NCI-H748 treated with DMSO at 0.1 percent for 48 hours (cell line): ENCODE measurements at regions not wholly inside any gene's neighbourhood (a gene's known extent, or its start where the extent isn't known, plus 50 kb on each side); places are given as distances from the start of the nearest gene placed in this dataset.
"Not testable (repeated sequence)": the region's sequence is repeated elsewhere in the genome, so short reads cannot be mapped to it uniquely, and the experiment has no call there.

Source experiments
- DNase-seq: peaks from one replicate; lab custom pipeline; 2025; lab: John Stamatoyannopoulos, UW

DNA sequence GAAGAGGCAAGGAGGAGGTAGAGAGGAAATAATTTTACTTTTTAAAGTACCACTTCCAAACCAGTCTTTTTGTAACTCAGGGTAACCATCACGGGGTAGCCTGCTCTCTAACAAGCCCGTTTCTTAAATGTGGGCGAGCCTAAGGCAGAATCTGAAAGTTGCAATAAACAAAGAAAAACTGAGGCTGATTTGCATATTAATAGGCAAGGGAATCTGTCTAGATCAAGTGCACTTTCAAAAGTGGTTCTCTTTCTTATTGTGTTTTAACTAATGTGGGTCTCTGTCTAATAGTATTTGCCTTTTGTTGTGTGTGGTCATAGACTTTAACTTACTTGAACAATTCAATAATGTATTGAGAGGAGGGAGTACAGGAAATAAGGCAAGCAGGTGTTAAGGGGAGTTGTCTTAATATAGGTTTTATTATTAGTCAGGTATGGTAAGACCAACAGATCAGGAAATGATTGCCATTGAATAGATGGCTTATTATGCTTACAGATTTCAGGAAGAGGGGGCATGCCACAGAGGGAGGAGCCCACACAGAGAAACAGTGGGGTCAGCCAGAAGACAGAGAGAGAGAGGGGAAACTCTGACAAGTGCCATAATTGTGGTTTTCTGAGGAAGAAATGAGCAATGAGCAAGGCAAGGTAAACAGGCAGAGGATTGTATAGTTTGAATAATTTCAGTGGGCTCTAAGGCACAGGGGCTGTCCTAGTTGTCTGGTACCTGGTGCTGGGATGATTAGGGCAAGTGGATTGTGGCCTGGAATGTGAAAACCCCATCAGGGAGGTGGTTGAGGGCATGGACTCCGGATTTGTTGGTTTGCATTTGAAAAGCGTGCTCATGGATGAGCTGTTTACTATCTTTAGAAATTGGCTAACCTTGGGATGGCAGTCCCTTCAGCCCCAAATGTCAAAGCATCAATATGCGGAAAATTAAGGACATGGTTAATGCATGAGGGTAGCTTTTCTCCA is 237.2 kb downstream of the TOX3 start:
- DNase-seq, result peak; percentile 3

DNA sequence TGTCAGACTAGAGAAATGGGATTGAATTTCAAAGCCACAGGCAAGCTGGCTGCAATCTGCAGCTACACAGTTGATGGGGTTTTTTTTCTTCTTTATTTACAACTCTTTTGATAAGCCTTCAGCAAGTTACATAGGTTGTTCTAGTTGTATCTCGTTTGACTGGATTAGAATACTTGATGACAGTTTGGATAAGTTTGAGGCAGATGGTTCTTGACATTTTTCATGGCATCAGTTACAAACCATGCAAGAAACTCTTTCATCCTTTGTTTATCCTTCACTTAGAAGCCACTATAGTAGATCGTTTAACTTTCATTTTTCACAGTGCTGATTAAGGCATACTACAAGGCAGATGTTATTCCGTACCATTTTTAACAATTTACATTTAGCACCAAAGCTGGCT is 238.9 kb downstream of the TOX3 start:
- peak; percentile 21 for DNase-seq

DNA sequence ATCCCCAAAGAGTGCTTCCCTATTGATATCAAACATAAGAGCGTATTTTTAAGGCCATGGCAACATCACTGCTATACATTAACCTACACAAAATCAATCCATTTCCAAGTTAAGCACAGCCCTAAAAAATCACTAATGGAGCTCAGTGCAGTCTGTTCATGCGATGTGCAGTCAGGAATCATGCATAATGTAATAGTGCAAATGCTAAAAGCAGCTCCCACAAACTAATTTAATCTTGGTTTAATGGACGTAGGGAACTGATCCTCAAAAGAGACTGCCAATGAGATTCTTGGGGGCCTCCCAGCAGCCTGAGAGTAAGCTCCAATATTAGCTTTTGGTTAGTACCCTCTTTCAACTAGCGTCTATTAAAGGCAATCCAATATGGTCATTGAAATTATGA is 245.9 kb downstream of the TOX3 start:
- no peak for DNase-seq

DNA sequence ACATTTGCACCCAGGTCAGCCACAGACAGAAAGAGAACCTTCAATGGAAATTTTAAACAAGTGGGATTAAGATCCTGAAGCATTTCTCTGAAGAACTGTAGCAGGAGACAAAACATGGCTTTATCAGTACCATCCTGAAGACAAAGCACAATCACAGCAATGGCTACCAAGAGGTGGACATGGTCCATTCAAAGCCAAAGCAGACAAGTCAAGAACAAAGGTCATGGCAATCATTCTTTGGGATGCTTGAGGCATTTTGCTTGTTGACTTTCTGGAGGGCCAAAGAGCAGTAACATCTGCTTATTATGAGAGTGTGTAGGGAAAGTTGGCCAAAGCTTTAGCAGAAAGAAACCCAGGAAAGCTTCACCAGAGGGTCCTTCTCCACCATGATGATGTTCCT is 248.2 kb downstream of the TOX3 start:
- DNase-seq, result no peak

DNA sequence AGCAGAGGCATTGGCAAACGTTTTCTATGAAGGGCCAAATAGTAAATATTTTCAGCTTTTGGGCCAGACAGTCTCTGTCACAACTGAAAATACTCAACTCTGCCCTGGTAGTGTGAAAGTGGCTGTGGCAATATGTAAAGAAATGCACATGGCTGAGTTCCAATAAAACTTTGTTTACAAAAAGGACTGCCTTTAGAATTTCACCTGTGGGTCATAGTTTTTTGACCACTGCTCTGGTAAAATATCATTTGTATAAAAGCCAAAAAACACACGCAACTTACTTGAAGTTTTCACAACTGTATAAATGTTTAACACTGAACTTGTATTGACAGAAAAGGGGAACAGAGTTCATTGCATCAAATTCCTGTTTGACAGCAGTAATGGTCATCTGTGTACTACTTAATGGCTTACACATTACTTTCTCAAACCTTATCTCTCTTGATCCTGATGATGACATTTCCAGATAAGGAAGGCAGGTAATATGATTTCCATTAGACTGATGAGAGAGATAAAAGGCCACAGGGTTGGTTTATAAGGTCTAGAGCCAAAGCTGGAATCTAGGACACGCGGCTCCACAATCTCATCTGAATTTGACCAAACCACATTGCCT is 250.1 kb downstream of the TOX3 start:
- not testable (repeated sequence) for DNase-seq

DNA sequence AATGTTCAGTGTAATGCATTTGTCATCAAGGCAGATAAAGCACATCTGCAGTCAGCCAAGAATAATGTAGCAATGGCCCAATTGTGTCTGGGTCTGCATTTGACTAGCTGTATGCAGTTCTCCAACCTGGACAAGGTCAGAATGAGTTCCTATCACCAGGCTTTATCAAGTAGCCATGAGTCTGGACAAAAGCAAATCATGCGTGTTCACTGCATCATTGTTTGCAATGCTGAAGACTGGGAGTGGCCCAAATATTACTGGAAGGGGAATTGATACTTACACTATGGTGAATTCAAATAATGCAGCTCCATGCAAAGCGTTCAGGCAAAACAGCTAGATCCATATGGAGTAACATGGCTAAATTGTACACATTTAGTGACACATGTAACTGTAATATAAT is 250.9 kb downstream of the TOX3 start:
- no peak for DNase-seq

DNA sequence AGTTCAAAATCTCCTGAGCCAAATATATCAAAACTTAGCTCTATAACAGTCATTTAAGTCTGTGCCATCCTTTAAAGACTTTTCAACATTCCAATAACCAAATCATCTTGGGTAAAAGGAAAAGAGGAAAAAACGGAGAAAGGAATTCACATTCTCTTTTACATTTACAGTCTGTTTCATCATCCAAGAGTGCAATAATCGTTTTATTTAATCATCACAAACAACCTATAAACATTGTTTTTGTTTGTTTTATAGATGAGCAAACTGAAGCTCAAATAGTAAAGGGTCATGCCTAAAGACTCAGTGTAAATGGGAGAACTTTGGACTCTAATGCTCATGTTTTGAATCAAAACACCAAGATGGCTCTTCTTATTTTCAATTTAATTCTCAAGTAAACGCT is 252.3 kb downstream of the TOX3 start:
- no peak for DNase-seq

DNA sequence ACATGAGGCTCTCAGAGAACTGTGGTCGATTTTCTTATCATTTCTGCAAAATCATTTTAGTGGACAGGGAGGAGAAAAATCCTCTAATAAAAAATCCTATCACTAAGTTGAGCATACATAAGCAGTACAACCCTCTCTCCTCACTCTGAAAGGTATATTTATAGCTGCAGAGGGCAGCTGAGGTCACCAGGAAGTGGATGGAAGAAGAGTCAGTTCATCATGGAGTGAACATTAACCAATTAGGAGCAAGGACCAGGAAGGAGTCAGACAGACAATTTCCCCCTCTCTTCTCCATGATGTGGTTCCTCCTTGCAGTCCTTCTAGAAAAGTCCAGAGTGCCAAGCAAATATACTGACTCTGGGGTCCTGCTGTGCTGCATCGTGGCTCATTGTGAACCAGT is 253.7 kb downstream of the TOX3 start:
- DNase-seq, result no peak

DNA sequence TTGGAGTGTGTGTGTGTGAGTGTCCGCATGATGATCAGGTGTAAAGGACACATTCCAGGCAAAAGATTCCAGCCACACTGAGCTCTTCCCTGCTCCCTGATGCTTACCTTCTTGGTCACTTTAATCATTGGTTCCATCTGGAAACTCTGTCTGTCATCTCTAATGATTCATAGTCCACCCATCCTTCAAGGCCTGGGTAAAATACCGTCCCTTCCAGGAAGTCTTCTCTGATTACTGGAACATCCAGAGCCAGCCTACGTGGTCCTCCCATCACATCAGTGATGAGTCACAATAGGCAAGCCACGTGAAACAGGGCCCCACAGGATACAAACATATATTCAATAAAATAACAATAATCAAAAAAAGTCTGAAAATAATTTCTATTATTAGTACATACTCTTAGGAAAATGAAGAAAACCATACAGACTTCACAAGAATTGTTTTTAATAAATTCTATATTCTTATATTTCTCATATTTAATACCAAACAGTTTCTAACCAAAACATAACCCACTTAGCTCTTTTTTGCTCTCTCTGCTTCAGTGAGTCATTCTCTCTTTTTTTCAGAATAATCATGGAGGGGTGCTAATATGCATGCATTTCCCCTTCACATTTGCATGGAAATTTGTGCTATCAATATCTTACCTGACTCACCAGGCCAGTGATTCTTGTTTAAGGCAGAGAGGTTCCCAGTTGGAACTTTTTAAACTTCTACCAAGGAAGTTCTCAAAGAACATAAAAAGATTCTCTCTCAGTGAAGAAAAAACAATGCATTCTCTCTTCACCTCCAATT is 263.2 kb downstream of the TOX3 start:
- no peak for DNase-seq

DNA sequence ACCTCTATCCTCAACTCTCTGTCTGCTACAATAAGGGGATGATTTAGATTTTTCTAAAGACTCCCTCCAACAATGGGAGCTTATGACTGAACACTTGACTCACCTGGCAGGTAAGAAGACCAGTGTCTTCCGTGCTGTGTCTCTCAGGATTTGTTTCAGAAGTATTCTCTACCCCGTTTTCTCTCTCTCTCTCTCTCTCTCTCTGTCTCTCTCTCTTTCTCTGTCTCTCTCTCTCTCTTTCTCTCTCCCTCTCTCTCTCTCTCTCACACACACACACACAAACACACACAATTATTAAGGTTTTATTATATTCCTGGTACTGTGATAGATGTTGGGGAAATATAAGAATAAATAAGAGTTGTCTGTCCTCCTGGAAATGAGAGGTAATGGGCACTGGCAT is 263.9 kb downstream of the TOX3 start:
- DNase-seq, result no peak

DNA sequence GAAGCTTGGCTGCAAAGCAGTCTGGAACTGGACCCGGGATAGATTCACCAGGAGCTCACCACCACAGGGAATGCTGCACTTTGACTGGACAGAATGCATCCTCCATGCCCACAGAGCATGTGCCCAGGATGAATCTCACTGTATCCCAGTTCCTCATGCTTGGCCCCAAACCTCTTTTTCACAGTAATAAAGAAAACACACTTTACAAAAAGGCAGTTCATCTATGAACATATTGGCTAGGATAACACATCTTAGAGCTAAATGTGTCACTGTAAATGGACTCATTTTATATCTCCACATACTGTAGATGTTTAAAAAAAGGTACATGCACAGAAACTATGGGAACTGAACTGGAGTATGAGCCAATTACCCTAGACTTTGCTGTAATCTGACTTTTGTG is 266.9 kb downstream of the TOX3 start:
- DNase-seq, result no peak

DNA sequence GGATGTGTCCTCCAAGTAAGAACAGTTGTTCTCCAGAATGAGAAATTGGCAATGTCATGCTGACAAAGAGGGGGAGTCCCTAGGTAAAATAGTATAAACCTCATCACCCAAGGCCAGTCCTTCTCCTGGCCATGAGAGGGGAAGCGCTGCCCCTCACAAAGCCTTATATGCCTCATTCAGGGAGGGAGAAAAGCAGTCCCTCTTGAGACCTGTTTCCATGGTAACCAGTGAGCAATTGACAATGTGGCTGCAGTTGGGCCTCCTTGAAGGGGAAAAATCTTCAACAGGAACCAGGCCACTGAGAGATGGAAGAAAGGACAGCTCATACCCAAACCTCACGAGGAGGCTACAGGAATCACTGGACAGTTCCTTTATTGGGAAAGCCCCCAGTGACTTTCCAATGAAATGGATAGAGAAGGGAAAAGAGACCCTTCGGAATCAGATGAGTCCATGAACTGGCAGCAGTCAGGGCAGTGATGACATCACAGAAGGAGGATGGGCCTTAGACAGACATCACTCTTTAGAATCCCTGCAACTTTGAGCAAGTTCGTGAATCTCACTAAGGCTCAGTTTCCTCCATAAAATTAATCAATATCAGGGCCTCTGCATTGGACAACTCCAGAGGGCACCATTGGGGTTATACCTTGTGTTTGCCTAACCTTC is 275.7 kb downstream of the TOX3 start:
- no peak for DNase-seq

DNA sequence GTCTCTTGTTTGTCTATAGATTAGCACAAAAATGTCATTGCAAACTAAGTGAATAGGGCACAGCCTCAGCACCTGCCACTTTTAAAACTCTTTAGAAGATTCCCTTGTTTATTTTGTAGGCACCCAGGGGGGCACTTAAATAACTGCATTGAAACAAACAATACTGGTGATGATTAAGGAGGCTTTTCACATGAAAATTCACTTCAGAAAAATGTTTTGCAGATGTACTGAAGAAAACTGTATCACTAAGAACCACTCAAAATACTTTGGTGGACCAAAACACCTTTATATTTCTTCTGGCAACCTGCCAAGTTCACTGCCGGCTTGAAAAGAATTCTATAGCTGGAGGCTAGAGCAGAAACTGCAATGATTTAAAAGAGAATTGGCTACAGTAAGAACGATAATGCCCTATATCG is 281.5 kb downstream of the TOX3 start:
- peak; percentile 94 for DNase-seq

DNA sequence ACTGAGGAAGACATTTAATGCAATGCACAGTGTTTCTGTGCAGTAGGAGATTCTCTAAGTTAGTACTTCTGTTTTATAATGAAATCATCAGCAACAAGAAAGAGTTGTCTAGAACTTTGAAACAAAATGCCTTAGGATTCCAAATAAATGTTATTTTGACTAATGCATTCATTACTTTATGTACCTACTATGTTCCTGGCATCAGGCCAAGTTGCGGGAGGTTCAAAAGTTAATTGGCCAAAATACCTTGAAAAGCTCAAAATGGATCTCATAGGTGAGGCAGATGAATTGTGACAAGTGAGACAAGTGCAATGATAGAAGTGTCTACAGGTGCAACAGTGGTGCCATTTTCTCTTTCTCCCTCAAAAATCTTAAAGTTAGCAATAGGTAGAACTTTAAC is 289.4 kb downstream of the TOX3 start:
- no peak for DNase-seq

DNA sequence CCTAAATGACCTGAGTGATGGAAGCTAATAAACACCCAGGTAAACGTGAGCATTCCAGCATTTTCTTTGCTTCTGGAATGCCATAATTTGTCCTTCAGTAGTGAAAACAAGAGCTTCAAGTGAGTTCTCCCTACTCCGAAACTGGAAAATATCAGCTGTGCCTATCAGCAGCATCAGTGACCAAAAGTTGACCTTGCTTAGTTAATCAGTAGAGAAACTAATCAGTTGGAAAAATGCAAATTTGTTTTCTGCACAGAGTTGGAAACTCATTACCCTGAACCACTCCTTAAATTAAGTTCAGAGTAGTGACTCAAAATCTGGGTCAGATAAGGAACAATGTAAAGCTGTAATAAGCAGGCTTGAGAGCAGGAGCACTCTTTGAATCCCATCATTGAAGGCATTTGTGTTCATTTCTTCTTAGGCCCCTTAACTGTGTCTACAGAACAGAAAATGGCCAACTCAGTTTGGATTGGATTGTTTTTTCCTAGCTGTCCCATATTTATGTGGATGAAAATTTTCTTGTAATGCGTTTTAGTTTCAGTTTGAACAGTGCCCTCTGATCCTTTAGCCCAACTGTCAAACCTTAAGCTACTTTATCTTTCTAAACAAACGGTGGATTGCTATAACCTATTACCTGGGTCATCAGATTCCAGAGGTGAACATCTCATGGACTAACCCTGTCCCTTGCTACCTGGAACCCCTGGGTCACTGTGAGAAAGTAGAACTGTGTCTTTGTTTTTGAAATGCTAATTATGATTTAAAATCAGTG is 290.4 kb downstream of the TOX3 start:
- no peak for DNase-seq

DNA sequence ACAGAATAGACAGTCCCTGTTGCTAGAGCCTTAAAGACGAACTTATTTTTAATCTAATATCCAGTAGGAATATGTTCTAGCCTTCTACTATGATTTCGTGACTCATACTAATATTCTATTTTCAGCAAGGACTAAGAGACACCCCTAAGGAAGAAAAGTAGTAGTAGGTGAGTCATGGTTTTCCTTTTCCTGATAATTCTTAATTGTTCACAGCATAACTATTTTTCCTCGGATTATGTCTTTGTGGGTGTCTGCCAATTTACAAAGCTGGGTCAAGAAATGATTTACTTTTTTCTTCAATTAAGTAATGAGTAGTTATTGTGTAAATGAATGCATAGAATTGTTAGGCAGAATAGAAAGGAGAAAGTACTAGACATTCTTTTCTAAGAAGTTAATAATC is 292.2 kb downstream of the TOX3 start:
- DNase-seq, result no peak

DNA sequence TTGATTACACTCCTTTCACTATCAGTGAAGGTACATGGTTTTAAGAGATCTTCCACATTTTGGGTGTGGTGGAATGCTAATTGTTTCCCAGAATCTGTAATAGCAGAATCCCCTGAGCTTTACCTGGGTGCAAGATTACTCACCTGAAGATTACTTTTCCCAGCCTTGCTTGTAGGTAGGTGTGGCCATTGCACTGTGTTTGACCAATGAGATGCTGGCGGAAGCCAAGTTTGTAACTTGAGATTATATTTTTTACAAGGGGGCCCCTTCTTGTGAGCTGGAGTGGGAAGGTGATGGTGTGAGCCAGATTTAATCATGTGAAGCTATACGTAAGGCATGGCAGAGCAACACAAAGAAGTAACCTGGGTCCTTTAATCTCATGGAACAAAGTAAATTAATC is 294.3 kb downstream of the TOX3 start:
- no peak for DNase-seq

DNA sequence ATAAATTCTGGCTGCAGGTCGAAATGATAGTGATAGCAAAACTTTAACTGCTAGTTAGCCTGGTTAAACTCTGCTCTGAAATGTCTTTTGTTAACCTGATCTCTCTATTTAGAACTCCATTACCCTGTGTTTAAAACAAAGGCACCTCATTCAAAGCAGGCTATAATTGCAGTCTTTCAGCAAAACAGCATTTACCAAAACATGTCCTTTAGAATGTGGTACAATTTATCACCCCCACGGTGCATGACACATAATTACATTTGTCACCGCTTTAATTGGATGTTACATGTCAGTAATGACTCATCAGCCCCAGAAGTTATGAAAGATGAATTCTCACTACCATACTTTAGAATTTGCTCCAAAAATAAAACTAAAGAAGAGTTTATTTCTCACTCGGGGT is 295.4 kb downstream of the TOX3 start:
- DNase-seq, result peak; percentile 15

DNA sequence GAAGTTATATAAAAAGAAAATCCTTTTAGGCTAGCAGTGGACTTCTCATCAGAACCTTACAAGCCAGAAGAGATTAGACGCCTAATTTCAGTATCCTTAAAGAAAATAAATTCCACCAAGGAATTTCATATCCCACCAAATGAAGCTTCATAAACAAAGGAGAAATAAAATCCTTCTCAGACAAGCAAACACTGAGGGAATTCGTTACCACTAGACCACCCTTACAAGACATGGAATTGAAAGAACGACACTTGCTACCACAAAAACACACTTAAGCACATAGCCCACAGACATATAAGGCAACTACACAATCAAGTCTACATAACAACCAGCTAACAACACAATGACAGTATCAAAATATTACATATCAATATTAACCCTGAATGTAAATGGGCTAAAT is 299.2 kb downstream of the TOX3 start:
- no peak for DNase-seq

DNA sequence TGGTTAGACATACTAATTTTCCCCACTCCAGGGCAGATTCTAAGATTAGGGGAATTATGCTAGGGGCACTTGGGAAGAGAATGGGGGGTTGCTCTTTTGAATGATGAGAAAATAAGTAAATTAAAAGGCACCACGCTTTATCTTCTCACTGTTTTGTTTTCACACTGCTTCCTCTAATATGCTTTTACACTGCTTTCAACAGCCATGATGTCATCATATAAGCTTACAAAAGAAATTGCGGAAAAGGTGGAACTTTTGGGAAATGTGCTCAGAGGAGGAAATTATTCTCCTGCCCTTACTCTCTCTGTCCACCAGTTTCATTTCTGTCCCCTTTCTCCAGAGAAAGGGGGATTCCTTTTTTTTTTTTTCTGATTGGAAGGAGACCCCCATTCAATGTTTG is 308.2 kb downstream of the TOX3 start:
- DNase-seq, result no peak

DNA sequence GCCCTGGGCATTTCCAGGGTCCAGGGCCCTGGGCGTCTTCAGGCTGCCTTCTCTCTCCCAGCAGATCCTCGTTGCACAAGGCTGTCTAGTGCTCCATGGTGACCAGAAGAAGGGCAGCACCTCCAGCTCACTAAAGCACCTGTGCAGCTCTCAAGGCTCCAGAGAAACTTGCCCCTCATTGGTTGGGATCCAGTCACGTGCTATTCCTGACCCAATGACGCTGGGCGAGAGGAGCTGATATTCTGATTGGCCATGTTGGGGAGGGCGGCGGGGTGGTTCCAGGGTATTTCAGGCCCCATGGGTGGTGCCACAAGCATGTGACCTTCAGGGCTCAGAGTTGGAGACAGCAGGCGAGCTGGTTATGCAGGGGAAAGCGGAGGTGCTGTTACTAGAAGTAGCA is 309.1 kb downstream of the TOX3 start:
- no peak for DNase-seq

DNA sequence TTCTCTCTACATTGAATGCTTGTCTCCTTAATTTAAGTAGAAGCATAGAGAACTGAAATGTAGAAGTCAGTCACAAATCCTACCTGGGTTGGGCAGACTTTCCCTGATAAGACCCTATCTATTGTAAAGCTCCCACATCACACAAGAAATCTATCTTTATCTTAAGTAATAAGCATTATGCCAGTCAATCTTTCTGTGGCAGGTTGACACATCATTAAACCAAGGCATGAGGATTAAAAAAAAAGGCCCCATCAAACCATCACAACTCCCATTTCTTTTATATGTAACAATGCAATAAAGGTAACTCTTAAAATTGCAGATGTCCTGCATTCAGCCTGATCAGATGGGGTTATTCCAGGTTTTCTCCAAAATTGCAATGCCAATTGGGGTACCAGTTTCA is 311.8 kb downstream of the TOX3 start:
- no peak for DNase-seq
